IMR-90 (cell line): ENCODE measurements at regions not wholly inside any gene's neighbourhood (a gene's known extent, or its start where the extent isn't known, plus 50 kb on each side); places are given as distances from the start of the nearest gene placed in this dataset.
"Not testable (repeated sequence)": the region's sequence is repeated elsewhere in the genome, so short reads cannot be mapped to it uniquely, and the experiment has no call there.

ENCODE experiments used
- ATAC-seq: fragments of 200-7000 bp; cut with Tn5 transposase; 2 replicates; pipeline ENCODE4 v1.9.1; 2020; ENCODE audit warnings: low read depth, mild to moderate bottlenecking, moderate library complexity
- BruUV-seq: library from RNA; stranded (reverse); fragments of 400-500 nt; replicated peaks from 2 replicates; lab custom pipeline; 2021; lab: Mats Ljungman, UMichigan
- CTCF ChIA-PET: fragments of 300-600 bp; formaldehyde crosslinking; extraction: SDS; loops from one replicate; lab custom pipeline; 2021; ENCODE audit warnings: antibody characterized with exemption; lab: Yijun Ruan, JAX
- POLR2A ChIA-PET: fragments of 300-600 bp; sonication (Branson Sonifier 250); formaldehyde crosslinking; loops from one replicate; lab custom pipeline; 2022; ENCODE audit warnings: antibody characterized with exemption; ENCODE audit not compliant: unreplicated experiment; lab: Charles Lee
- DNase-seq: peaks from one replicate; pipeline ENCODE4 v3.0.0; 2013
- H2AFZ ChIP-seq: replicated peaks from 2 replicates; pipeline ENCODE3; 2013; ENCODE audit warnings: low read length, mild to moderate bottlenecking; ENCODE audit not compliant: poor library complexity
- H2AK5ac ChIP-seq: 2 replicates; pipeline ENCODE4 v1.6.1; 2013; ENCODE audit warnings: low read depth, low read length, inconsistent platforms
- H2AK9ac ChIP-seq: replicated peaks from 2 replicates; pipeline ENCODE3; 2013; ENCODE audit warnings: mild to moderate bottlenecking, low read depth, low read length, moderate library complexity; ENCODE audit not compliant: poor library complexity
- H2BK120ac ChIP-seq: 2 replicates; pipeline ENCODE4 v1.6.1; 2013; ENCODE audit warnings: low read depth, low read length, inconsistent platforms
- H2BK15ac ChIP-seq: 3 replicates; pipeline ENCODE4 v1.6.1; 2013; ENCODE audit warnings: low read depth, low read length, inconsistent platforms
- H2BK20ac ChIP-seq: 2 replicates; pipeline ENCODE4 v1.6.1; 2013; ENCODE audit warnings: low read depth, mild to moderate bottlenecking, inconsistent platforms, low read length, moderate library complexity
- H2BK5ac ChIP-seq: 2 replicates; pipeline ENCODE4 v1.6.1; 2013; ENCODE audit warnings: mild to moderate bottlenecking, low read depth, low read length, inconsistent platforms; ENCODE audit not compliant: poor library complexity, severe bottlenecking
- H3K14ac ChIP-seq: replicated peaks from 2 replicates; pipeline ENCODE4 v1.6.1; 2013; ENCODE audit warnings: low read depth, low read length, inconsistent platforms
- H3K18ac ChIP-seq: 2 replicates; pipeline ENCODE4 v1.6.1; 2013; ENCODE audit warnings: low read depth, low read length, control low read depth
- H3K23ac ChIP-seq: 2 replicates; pipeline ENCODE4 v1.6.1; 2013; ENCODE audit warnings: low read depth, low read length, inconsistent platforms
- H3K27ac ChIP-seq: 2 replicates; pipeline ENCODE4 v1.5.1; 2013; ENCODE audit warnings: mild to moderate bottlenecking, control low read depth, low read length; ENCODE audit not compliant: insufficient read depth
- H3K27me3 ChIP-seq: 2 replicates; pipeline ENCODE4 v1.6.1; 2013; ENCODE audit warnings: low read length; ENCODE audit not compliant: control insufficient read depth, insufficient read depth
- H3K36me3 ChIP-seq: 2 replicates; pipeline ENCODE4 v1.6.1; 2013; ENCODE audit warnings: low read length, mixed read lengths; ENCODE audit not compliant: control insufficient read depth, insufficient read depth
- H3K4ac ChIP-seq: 2 replicates; pipeline ENCODE4 v1.6.1; 2013; ENCODE audit warnings: low read depth, low read length, inconsistent platforms
- H3K4me1 ChIP-seq: 2 replicates; pipeline ENCODE4 v1.6.1; 2013; ENCODE audit warnings: low read length, mixed read lengths; ENCODE audit not compliant: control insufficient read depth, insufficient read depth
- H3K4me2 ChIP-seq: 2 replicates; pipeline ENCODE4 v1.6.1; 2013; ENCODE audit warnings: low read depth, mild to moderate bottlenecking, control low read depth, low read length, moderate library complexity
- H3K4me3 ChIP-seq: 2 replicates; pipeline ENCODE4 v1.5.1; 2013; ENCODE audit warnings: low read depth, mild to moderate bottlenecking, control low read depth, low read length, moderate library complexity; ENCODE audit not compliant: insufficient read depth
- H3K56ac ChIP-seq: 2 replicates; pipeline ENCODE4 v1.6.1; 2013; ENCODE audit warnings: low read length, inconsistent platforms; ENCODE audit not compliant: insufficient read depth; ENCODE audit errors: extremely low read depth
- H3K79me1 ChIP-seq, 2 experiments: 2 replicates each; pipeline ENCODE4 v1.6.1; 2013; ENCODE audit warnings: low read length in 2 of 2, inconsistent platforms in 1 of 2, low read depth in 1 of 2
- H3K9ac ChIP-seq: 2 replicates; pipeline ENCODE4 v1.6.1; 2013; ENCODE audit warnings: low read depth, low read length, control low read depth
- H3K9me1 ChIP-seq: 2 replicates; pipeline ENCODE4 v1.6.1; 2013; ENCODE audit warnings: low read length, inconsistent platforms; ENCODE audit not compliant: insufficient read depth
- H3K9me3 ChIP-seq: 2 replicates; pipeline ENCODE4 v1.6.1; 2013; ENCODE audit warnings: low read length; ENCODE audit not compliant: control insufficient read depth, insufficient read depth
- H4K20me1 ChIP-seq: 2 replicates; pipeline ENCODE4 v1.6.1; 2013; ENCODE audit warnings: low read length, inconsistent platforms; ENCODE audit not compliant: insufficient read depth
- H4K5ac ChIP-seq: 2 replicates; pipeline ENCODE4 v1.6.1; 2013; ENCODE audit warnings: mild to moderate bottlenecking, low read depth, low read length, control low read depth
- H4K8ac ChIP-seq, 2 experiments: 2 replicates each; pipeline ENCODE4 v1.6.1; 2013; ENCODE audit warnings: low read depth in 2 of 2, low read length in 2 of 2, control low read depth in 1 of 2, inconsistent platforms in 1 of 2
- H4K91ac ChIP-seq: 2 replicates; pipeline ENCODE4 v1.6.1; 2013; ENCODE audit warnings: low read depth, low read length, inconsistent platforms; ENCODE audit not compliant: insufficient read depth
- CHD1 ChIP-seq: IDR thresholded peaks from 2 replicates; pipeline ENCODE4 v1.6.1; 2012; ENCODE audit warnings: low read depth, low read length, improper control_type of control experiment
- MAFK ChIP-seq: IDR thresholded peaks from 2 replicates; pipeline ENCODE4 v1.6.1; 2012; ENCODE audit warnings: low read depth, low read length, improper control_type of control experiment
- RAD21 ChIP-seq: IDR thresholded peaks from 2 replicates; pipeline ENCODE4 v1.6.1; 2012; ENCODE audit warnings: low read length, improper control_type of control experiment
- RCOR1 ChIP-seq: IDR thresholded peaks from 2 replicates; pipeline ENCODE4 v1.6.1; 2012; ENCODE audit warnings: mild to moderate bottlenecking, low read length, improper control_type of control experiment; ENCODE audit not compliant: insufficient replicate concordance
- RFX5 ChIP-seq: IDR thresholded peaks from 2 replicates; pipeline ENCODE4 v1.8.0; 2012; ENCODE audit warnings: low read depth, mild to moderate bottlenecking, low read length, moderate library complexity
- WGBS, 2 experiments: methylation state at CpG; one replicate each; pipeline versions ENCODE4 v1.1.5 to v1.1.7; 2013; ENCODE audit warnings: missing lambda C conversion rate in 2 of 2; ENCODE audit not compliant: insufficient read length in 1 of 2; ENCODE audit errors: extremely low coverage in 2 of 2; 5-methylcytosine and 5-hydroxymethylcytosine counted together
- dilution Hi-C: fragments of 300-500 bp; cut with HindIII; formaldehyde crosslinking; loops from one replicate; pipeline ENCODE4 v1.14.3; 2018; ENCODE audit warnings: low sequenced_read_pairs; ENCODE audit not compliant: unreplicated experiment
- in situ Hi-C: fragments of 300-500 bp; cut with MboI; formaldehyde crosslinking; loops from 3 replicates; pipeline ENCODE4 v1.14.3; 2019; ENCODE audit warnings: low sequenced_read_pairs, inconsistent platforms, mixed read lengths
- intact Hi-C: fragments of 100-400 bp; cut with micrococcal nuclease; formaldehyde crosslinking; loops from 2 replicates; pipeline ENCODE4 v1.10.0; 2022
- TF ChIP-seq, protein P1 (sequence below): fragments of 150-350 bp; IDR thresholded peaks from 2 replicates; pipeline ENCODE4 v1.6.1; 2016; ENCODE audit warnings: low read depth, mild to moderate bottlenecking, low read length, moderate library complexity, borderline replicate concordance

DNA sequence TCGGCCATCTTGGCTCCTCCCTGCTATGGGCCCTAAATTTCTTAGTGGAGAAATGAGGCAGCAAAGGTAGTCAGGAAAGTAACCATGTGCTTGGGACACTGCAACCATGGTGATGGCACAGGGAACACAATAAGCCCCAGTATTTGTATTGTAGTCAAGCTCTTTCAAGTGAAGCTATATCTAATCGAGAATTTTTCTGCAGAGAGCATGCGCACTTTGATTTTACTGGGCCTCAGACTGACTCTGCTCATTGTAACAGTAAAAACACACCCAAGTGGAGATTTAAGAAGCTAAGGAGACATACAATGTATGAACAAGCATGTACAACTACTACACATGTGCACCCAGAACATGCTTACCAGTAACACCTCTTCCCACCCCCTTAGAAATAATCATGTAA is 67.3 kb upstream of the TMEM229A start:
- Histone ChIP-seq H2BK15ac (no peak overlapping the region), H3K27ac (no peak overlapping the region), H3K4me2 (no peak overlapping the region), H4K8ac (no peak overlapping the region), H3K9me3 (peaks cover 2% of the 10 kb centered on the region; the same call in 1 of the 2 replicates), H3K27me3 (no peaks in the 10 kb centered on the region), H3K18ac (no peak overlapping the region), H3K4me1 (no peaks in the 10 kb centered on the region), H3K56ac (no peak overlapping the region), H4K5ac (no peak overlapping the region), H4K20me1 (no peaks in the 10 kb centered on the region), H3K23ac (no peak overlapping the region), H3K4me3 (no peak overlapping the region), H3K79me1 (no peaks in the 10 kb centered on the region), H3K9me1 (no peaks in the 10 kb centered on the region), H3K9ac (no peak overlapping the region), H2AK9ac (no peak overlapping the region), H2AFZ (no peak overlapping the region), H3K36me3 (no peaks in the 10 kb centered on the region), H2BK5ac (no peak overlapping the region), H3K14ac (no peak overlapping the region), H2BK20ac (no peak overlapping the region), H2BK120ac (no peak overlapping the region), H3K4ac (no peak overlapping the region), H4K91ac (no peak overlapping the region), H2AK5ac (no peak overlapping the region)
- dilution Hi-C loops (no loop called here), in situ Hi-C loops (no loop called here), intact Hi-C loops (loop anchor here (5.0 kb wide), 1 partner anchor 757 kb away; no protein-coding TSS in a partner anchor)
- ATAC-seq: no peak
- POLR2A ChIA-PET: no interaction called here
- DNase-seq: no peak
- BruUV-seq: no TSS peak
- no CpG with 5 or more reads among the region's 3 CpGs for WGBS, 2 experiments
- TF ChIP-seq, protein P1, sequence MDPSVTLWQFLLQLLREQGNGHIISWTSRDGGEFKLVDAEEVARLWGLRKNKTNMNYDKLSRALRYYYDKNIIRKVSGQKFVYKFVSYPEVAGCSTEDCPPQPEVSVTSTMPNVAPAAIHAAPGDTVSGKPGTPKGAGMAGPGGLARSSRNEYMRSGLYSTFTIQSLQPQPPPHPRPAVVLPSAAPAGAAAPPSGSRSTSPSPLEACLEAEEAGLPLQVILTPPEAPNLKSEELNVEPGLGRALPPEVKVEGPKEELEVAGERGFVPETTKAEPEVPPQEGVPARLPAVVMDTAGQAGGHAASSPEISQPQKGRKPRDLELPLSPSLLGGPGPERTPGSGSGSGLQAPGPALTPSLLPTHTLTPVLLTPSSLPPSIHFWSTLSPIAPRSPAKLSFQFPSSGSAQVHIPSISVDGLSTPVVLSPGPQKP: no peak
- TF ChIP-seq MAFK (no peak), CHD1 (no peak), RFX5 (no peak), RCOR1 (no peak), RAD21 (no peak)
- CTCF ChIA-PET: interaction anchor here (0.8 to 1.2 kb wide), 3 partner anchors 11 to 48 kb away, joined by 3 to 7 read pairs (median 3); no protein-coding TSS in a partner anchor

DNA sequence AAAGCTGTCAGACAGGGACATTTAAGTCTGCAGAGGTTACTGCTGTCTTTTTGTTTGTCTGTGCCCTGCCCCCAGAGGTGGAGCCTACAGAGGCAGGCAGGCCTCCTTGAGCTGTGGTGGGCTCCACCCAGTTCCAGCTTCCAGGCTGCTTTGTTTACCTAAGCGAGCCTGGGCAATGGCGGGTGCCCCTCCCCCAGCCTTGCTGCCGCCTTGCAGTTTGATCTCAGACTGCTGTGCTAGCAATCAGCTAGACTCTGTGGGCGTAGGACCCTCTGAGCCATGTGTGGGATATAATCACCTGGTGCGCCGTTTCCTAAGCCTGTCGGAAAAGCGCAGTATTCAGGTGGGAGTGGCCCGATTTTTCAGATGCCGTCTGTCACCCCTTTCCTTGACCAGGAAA is 66.7 kb upstream of the TMEM229A start:
- H3K9me3 ChIP-seq, H3K4me2 ChIP-seq, H3K23ac ChIP-seq, BruUV-seq, H3K27me3 ChIP-seq, DNase-seq, H3K9me1 ChIP-seq, H4K8ac ChIP-seq, H3K9ac ChIP-seq, H2AFZ ChIP-seq, H4K20me1 ChIP-seq, H3K4me1 ChIP-seq, ATAC-seq, H2BK20ac ChIP-seq, intact Hi-C loops, H2BK15ac ChIP-seq, H3K18ac ChIP-seq, H3K4ac ChIP-seq, CTCF ChIA-PET, H2AK5ac ChIP-seq, H3K56ac ChIP-seq, H2AK9ac ChIP-seq, H3K4me3 ChIP-seq, dilution Hi-C loops, H3K14ac ChIP-seq, H4K5ac ChIP-seq, H2BK5ac ChIP-seq, POLR2A ChIA-PET, in situ Hi-C loops, H4K91ac ChIP-seq, H3K36me3 ChIP-seq, H3K27ac ChIP-seq, H3K79me1 ChIP-seq, H2BK120ac ChIP-seq: not testable (repeated sequence)
- no CpG with 5 or more reads among the region's 10 CpGs for WGBS, 2 experiments
